Neural progenitor cell (in vitro differentiated cells): ENCODE measurements at regions not wholly inside any gene's neighbourhood (a gene's known extent, or its start where the extent isn't known, plus 50 kb on each side); places are given as distances from the start of the nearest gene placed in this dataset.

Experiments used
- DNase-seq: peaks from one replicate; pipeline ENCODE4 v3.0.0-alpha.2; 2016; ENCODE audit warnings: low spot score
- H2AFZ ChIP-seq: fragments of 200-600 bp; sonication (generic); replicated peaks from 2 replicates; pipeline ENCODE4 v1.6.1; 2016; ENCODE audit warnings: antibody characterized with exemption
- H3F3A ChIP-seq: fragments of 200-600 bp; sonication (generic); 2 replicates; pipeline ENCODE4 v1.6.1; 2016; ENCODE audit warnings: antibody characterized with exemption, low read depth
- H3K27ac ChIP-seq: fragments of 200-600 bp; sonication (generic); 2 replicates; pipeline ENCODE4 v1.5.1; 2016; ENCODE audit warnings: mild to moderate bottlenecking
- H3K27me3 ChIP-seq: fragments of 200-600 bp; sonication (generic); 2 replicates; pipeline ENCODE4 v1.6.1; 2016; ENCODE audit warnings: mild to moderate bottlenecking, moderate library complexity
- H3K36me3 ChIP-seq: fragments of 200-600 bp; sonication (generic); 2 replicates; pipeline ENCODE4 v1.5.1; 2016
- H3K4me1 ChIP-seq: fragments of 200-600 bp; sonication (generic); 2 replicates; pipeline ENCODE4 v1.6.1; 2016; ENCODE audit warnings: mixed run types
- H3K4me2 ChIP-seq: fragments of 200-600 bp; sonication (generic); 2 replicates; pipeline ENCODE4 v1.6.1; 2016
- H3K4me3 ChIP-seq: fragments of 200-600 bp; sonication (generic); 2 replicates; pipeline ENCODE4 v1.5.1; 2016
- H3K79me2 ChIP-seq: fragments of 200-600 bp; sonication (generic); 2 replicates; pipeline ENCODE4 v1.6.1; 2016; ENCODE audit warnings: low read depth
- H3K9ac ChIP-seq: fragments of 200-600 bp; sonication (generic); 2 replicates; pipeline ENCODE4 v1.6.1; 2016
- H3K9me3 ChIP-seq: fragments of 200-600 bp; sonication (generic); 2 replicates; pipeline ENCODE4 v1.5.1; 2016; ENCODE audit warnings: low read depth
- H4K20me1 ChIP-seq: fragments of 200-600 bp; sonication (generic); 2 replicates; pipeline ENCODE4 v1.6.1; 2016; ENCODE audit warnings: low read depth
- H3K27ac Mint-ChIP-seq: 3 replicates; pipeline ENCODE4 v1.8.0; 2021; ENCODE audit warnings: mixed read lengths
- H3K27me3 Mint-ChIP-seq: 2 replicates; pipeline ENCODE4 v1.8.0; 2022; ENCODE audit warnings: low read depth, mild to moderate bottlenecking, inconsistent platforms, moderate library complexity, mixed read lengths; ENCODE audit not compliant: insufficient read depth
- H3K36me3 Mint-ChIP-seq: 3 replicates; pipeline ENCODE4 v1.8.0; 2021; ENCODE audit warnings: mixed read lengths
- H3K4me1 Mint-ChIP-seq: 3 replicates; pipeline ENCODE4 v1.8.0; 2021; ENCODE audit warnings: mixed read lengths
- H3K4me3 Mint-ChIP-seq: 3 replicates; pipeline ENCODE4 v1.8.0; 2021; ENCODE audit warnings: mild to moderate bottlenecking, moderate library complexity, mixed read lengths
- H3K9me3 Mint-ChIP-seq: 3 replicates; pipeline ENCODE4 v1.8.0; 2020; ENCODE audit warnings: mixed read lengths
- CTCF ChIP-seq: fragments of 200-600 bp; sonication (generic); IDR thresholded peaks from 2 replicates; pipeline ENCODE4 v1.5.1; 2017; ENCODE audit warnings: antibody characterized with exemption, mild to moderate bottlenecking
- EZH2 ChIP-seq: fragments of 200-600 bp; sonication (generic); IDR thresholded peaks from 2 replicates; pipeline ENCODE4 v1.6.1; 2017; ENCODE audit warnings: antibody characterized with exemption, mild to moderate bottlenecking, moderate library complexity
- EZH2phosphoT487 ChIP-seq: fragments of 200-600 bp; sonication (generic); IDR thresholded peaks from 2 replicates; pipeline ENCODE4 v1.6.1; 2017; ENCODE audit warnings: antibody characterized with exemption

GRCh38 chr11:22031791-22032190 lies 161.1 kb upstream of the ANO5 start:
- Histone ChIP-seq H3K9me3 (no peaks in the 10 kb centered on the region), H3K36me3 (no peaks in the 10 kb centered on the region), H3K9ac (no peak overlapping the region), H3K27ac (no peak overlapping the region), H3F3A (no peaks in the 10 kb centered on the region), H4K20me1 (no peaks in the 10 kb centered on the region), H3K4me1 (no peaks in the 10 kb centered on the region), H3K79me2 (no peaks in the 10 kb centered on the region), H3K4me2 (no peak overlapping the region), H3K27me3 (no peaks in the 10 kb centered on the region), H2AFZ (no peak overlapping the region), H3K4me3 (no peak overlapping the region)
- H3K4me3 Mint-ChIP-seq: no peak overlapping the region
- H3K9me3 Mint-ChIP-seq: peaks cover 17% of the 10 kb centered on the region
- no peaks in the 10 kb centered on the region for H3K4me1 Mint-ChIP-seq
- no peaks in the 10 kb centered on the region for H3K27me3 Mint-ChIP-seq
- no peaks in the 10 kb centered on the region for H3K36me3 Mint-ChIP-seq
- DNase-seq: no peak
- TF ChIP-seq EZH2phosphoT487: no peak
- TF ChIP-seq EZH2: no peak
- no peak for TF ChIP-seq CTCF
- no peak overlapping the region for H3K27ac Mint-ChIP-seq

- DNase-seq: peak; percentile 3
- TF ChIP-seq CTCF (no peak), EZH2 (no peak), EZH2phosphoT487 (no peak)
Measured at GRCh38 chr11:22037505-22037904, 155.4 kb upstream of the ANO5 start.

GRCh38 chr11:22041039-22041438 lies 151.8 kb upstream of the ANO5 start:
- H3K9ac ChIP-seq: no peak overlapping the region
- peaks cover 3% of the 10 kb centered on the region for H3K4me1 ChIP-seq
- H3K9me3 Mint-ChIP-seq: no peaks in the 10 kb centered on the region
- H3K27ac ChIP-seq: no peak overlapping the region
- H3K4me1 Mint-ChIP-seq: no peaks in the 10 kb centered on the region
- no peak overlapping the region for H3K4me2 ChIP-seq
- H3K27ac Mint-ChIP-seq: no peak overlapping the region
- H2AFZ ChIP-seq: no peak overlapping the region
- no peaks in the 10 kb centered on the region for H4K20me1 ChIP-seq
- H3K27me3 Mint-ChIP-seq: no peaks in the 10 kb centered on the region
- H3K79me2 ChIP-seq: no peaks in the 10 kb centered on the region
- H3K36me3 Mint-ChIP-seq: no peaks in the 10 kb centered on the region
- no peak for DNase-seq
- no peaks in the 10 kb centered on the region for H3K36me3 ChIP-seq
- no peak overlapping the region for H3K4me3 ChIP-seq
- H3K4me3 Mint-ChIP-seq: no peak overlapping the region
- H3K9me3 ChIP-seq: no peaks in the 10 kb centered on the region
- TF ChIP-seq EZH2phosphoT487 (no peak), CTCF (no peak), EZH2 (no peak)
- H3F3A ChIP-seq: no peaks in the 10 kb centered on the region
- H3K27me3 ChIP-seq: no peaks in the 10 kb centered on the region

More at GRCh38 chr11:22037505-22037904, 155.4 kb upstream of the ANO5 start:
- no peaks in the 10 kb centered on the region for H3K27me3 ChIP-seq
- no peak overlapping the region for H2AFZ ChIP-seq
- Mint-ChIP-seq H3K27ac (no peak overlapping the region), H3K4me1 (no peaks in the 10 kb centered on the region), H3K27me3 (no peaks in the 10 kb centered on the region), H3K9me3 (no peaks in the 10 kb centered on the region), H3K4me3 (no peak overlapping the region), H3K36me3 (no peaks in the 10 kb centered on the region)
- no peaks in the 10 kb centered on the region for H3F3A ChIP-seq
- H4K20me1 ChIP-seq: no peaks in the 10 kb centered on the region
- no peaks in the 10 kb centered on the region for H3K4me1 ChIP-seq
- H3K27ac ChIP-seq: no peak overlapping the region
- no peak overlapping the region for H3K4me2 ChIP-seq
- no peak overlapping the region for H3K4me3 ChIP-seq
- H3K9ac ChIP-seq: no peak overlapping the region
- no peaks in the 10 kb centered on the region for H3K79me2 ChIP-seq
- H3K36me3 ChIP-seq: no peaks in the 10 kb centered on the region
- H3K9me3 ChIP-seq: no peaks in the 10 kb centered on the region
